ENCODE measurements at regions not wholly inside any gene's neighbourhood (a gene's known extent, or its start where the extent isn't known, plus 50 kb on each side); places are given as distances from the start of the nearest gene placed in this dataset.

DNA sequence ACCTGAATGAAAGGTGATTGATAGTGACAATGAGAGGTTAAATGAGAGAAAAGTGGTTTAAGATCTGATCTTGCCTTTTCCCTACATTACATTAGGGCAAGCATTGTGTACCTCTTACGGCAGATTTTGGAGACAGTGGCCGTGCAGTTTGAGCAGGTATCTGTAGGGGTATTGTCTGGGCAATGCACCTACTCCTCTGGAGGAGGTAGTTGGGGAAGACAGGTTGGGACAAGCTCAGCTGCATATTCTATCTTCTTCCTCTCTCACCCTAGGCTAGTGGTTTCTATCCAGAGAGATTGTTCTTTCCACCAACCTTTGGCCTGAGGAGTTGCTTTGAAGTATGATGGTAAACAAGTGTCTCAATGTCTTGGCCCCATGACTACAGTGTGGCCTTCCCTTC, 323.2 kb downstream of the CYP26B1 start:
- TF ChIP-seq TAF1 (IDR thresholded peaks at IDR 0.05; ENCODE audit: borderline replicate concordance, insufficient read depth, low read length) (no peak), POLR2AphosphoS5 (IDR thresholded peaks at IDR 0.05; ENCODE audit: low read depth, low read length) (no peak), FOXP2 (optimal IDR thresholded peaks at IDR 0.05; ENCODE audit: borderline replicate concordance, extremely low read depth, extremely low read length, insufficient read depth) (no peak), SIN3A (IDR thresholded peaks at IDR 0.05; ENCODE audit: borderline replicate concordance, insufficient read depth, low read length) (no peak)
- TF ChIP-seq, protein P1, sequence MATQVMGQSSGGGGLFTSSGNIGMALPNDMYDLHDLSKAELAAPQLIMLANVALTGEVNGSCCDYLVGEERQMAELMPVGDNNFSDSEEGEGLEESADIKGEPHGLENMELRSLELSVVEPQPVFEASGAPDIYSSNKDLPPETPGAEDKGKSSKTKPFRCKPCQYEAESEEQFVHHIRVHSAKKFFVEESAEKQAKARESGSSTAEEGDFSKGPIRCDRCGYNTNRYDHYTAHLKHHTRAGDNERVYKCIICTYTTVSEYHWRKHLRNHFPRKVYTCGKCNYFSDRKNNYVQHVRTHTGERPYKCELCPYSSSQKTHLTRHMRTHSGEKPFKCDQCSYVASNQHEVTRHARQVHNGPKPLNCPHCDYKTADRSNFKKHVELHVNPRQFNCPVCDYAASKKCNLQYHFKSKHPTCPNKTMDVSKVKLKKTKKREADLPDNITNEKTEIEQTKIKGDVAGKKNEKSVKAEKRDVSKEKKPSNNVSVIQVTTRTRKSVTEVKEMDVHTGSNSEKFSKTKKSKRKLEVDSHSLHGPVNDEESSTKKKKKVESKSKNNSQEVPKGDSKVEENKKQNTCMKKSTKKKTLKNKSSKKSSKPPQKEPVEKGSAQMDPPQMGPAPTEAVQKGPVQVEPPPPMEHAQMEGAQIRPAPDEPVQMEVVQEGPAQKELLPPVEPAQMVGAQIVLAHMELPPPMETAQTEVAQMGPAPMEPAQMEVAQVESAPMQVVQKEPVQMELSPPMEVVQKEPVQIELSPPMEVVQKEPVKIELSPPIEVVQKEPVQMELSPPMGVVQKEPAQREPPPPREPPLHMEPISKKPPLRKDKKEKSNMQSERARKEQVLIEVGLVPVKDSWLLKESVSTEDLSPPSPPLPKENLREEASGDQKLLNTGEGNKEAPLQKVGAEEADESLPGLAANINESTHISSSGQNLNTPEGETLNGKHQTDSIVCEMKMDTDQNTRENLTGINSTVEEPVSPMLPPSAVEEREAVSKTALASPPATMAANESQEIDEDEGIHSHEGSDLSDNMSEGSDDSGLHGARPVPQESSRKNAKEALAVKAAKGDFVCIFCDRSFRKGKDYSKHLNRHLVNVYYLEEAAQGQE (IDR thresholded peaks at IDR 0.05; ENCODE audit: insufficient read depth in 1 of 2, low read depth in 2 of 2, low read length in 2 of 2), result no peak

DNA sequence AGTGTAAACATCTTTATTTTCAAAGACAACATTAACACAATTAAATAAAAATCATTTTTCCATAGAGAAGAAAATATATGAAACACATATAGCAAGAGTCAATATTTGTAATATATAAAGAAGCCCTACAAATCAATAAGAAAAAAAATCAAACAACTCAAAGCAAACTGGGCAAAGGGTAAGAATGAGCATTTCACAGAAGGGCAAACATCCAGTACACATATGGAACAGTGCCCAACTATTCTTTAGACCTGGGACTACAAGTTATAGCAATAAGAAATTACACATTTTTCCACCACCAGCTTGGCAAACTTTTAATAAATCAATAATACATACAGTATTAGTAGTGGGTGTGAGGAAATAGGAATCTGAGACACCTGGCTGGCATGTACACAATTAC, 324.1 kb downstream of the CYP26B1 start:
- TF ChIP-seq, protein P1 (IDR thresholded peaks at IDR 0.05; ENCODE audit: insufficient read depth in 1 of 2, low read depth in 2 of 2, low read length in 2 of 2), result no peak
- no peak for TF ChIP-seq SIN3A (IDR thresholded peaks at IDR 0.05; ENCODE audit: borderline replicate concordance, insufficient read depth, low read length)
- TF ChIP-seq TAF1 (IDR thresholded peaks at IDR 0.05; ENCODE audit: borderline replicate concordance, insufficient read depth, low read length), result no peak
- TF ChIP-seq POLR2AphosphoS5 (IDR thresholded peaks at IDR 0.05; ENCODE audit: low read depth, low read length), result no peak
- no peak for TF ChIP-seq FOXP2 (optimal IDR thresholded peaks at IDR 0.05; ENCODE audit: borderline replicate concordance, extremely low read depth, extremely low read length, insufficient read depth)

DNA sequence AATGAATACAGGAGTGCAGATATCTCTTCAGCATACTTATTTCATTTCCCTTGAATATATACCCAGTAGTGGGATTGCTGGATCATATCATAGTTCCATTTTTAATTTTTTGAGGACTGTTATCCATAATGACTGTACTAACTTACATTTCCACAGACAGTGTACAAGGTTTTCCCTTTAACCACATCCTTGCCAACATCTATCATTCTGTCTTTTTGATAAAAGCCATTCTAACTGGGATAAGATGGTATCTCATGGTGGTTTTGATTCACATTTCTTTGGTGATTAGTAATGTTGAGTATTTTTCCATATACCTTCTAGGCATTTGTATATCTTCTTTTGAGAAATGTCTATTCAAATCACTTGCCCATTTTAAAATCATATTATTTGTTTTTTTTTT, 325.2 kb downstream of the CYP26B1 start:
- TF ChIP-seq POLR2AphosphoS5 (IDR thresholded peaks at IDR 0.05; ENCODE audit: low read depth, low read length) (no peak), SIN3A (IDR thresholded peaks at IDR 0.05; ENCODE audit: borderline replicate concordance, insufficient read depth, low read length) (no peak), TAF1 (IDR thresholded peaks at IDR 0.05; ENCODE audit: borderline replicate concordance, insufficient read depth, low read length) (no peak), FOXP2 (optimal IDR thresholded peaks at IDR 0.05; ENCODE audit: borderline replicate concordance, extremely low read depth, extremely low read length, insufficient read depth) (no peak)
- TF ChIP-seq, protein P1 (IDR thresholded peaks at IDR 0.05; ENCODE audit: insufficient read depth in 1 of 2, low read depth in 2 of 2, low read length in 2 of 2), result no peak

DNA sequence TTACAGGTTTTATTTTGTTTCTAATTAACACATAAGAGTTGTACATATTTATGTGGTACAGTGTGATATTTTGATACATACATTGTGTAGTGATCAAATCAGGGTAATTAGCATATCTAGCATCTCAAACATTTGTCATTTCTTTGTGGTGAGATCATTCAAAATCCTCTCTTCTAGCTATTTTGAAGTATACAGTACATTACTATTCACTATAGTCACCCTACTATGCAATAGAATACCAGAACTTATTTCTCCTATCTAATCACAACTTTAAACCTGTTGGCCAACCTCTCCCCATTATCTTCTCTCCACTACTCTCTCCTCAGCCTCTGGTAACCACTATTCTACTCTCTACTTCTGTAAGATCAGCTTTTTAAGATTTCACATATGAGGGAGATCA, 325.8 kb downstream of the CYP26B1 start:
- TF ChIP-seq, protein P1 (IDR thresholded peaks at IDR 0.05; ENCODE audit: insufficient read depth in 1 of 2, low read depth in 2 of 2, low read length in 2 of 2), result no peak
- no peak for TF ChIP-seq SIN3A (IDR thresholded peaks at IDR 0.05; ENCODE audit: borderline replicate concordance, insufficient read depth, low read length)
- no peak for TF ChIP-seq FOXP2 (optimal IDR thresholded peaks at IDR 0.05; ENCODE audit: borderline replicate concordance, extremely low read depth, extremely low read length, insufficient read depth)
- TF ChIP-seq TAF1 (IDR thresholded peaks at IDR 0.05; ENCODE audit: borderline replicate concordance, insufficient read depth, low read length), result no peak
- TF ChIP-seq POLR2AphosphoS5 (IDR thresholded peaks at IDR 0.05; ENCODE audit: low read depth, low read length), result no peak

DNA sequence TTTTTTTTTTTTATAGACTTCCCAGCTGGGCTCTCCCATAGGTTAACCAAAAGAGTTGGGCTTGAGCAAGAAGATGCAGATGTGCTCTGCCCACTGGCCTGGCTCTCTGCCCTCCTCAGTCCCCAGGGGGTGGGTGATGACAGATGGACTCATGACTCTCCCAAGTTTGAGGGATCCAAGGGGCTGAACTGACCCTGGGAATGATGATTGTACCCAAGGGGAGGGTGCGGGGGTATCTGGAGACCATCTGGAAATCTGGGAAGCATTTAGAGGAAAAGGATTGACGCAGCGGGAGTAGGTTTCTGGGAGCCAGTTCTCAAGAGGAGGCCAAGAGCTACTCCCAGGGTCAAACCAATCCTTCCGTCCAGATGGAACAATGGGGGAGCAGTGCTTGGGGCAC, 330.8 kb downstream of the CYP26B1 start:
- TF ChIP-seq SIN3A (IDR thresholded peaks at IDR 0.05; ENCODE audit: borderline replicate concordance, insufficient read depth, low read length) (no peak), TAF1 (IDR thresholded peaks at IDR 0.05; ENCODE audit: borderline replicate concordance, insufficient read depth, low read length) (no peak), POLR2AphosphoS5 (IDR thresholded peaks at IDR 0.05; ENCODE audit: low read depth, low read length) (no peak), FOXP2 (optimal IDR thresholded peaks at IDR 0.05; ENCODE audit: borderline replicate concordance, extremely low read depth, extremely low read length, insufficient read depth) (no peak)
- TF ChIP-seq, protein P1 (IDR thresholded peaks at IDR 0.05; ENCODE audit: insufficient read depth in 1 of 2, low read depth in 2 of 2, low read length in 2 of 2), result no peak
